HepG2 (cell line): ENCODE measurements at regions not wholly inside any gene's neighbourhood (a gene's known extent, or its start where the extent isn't known, plus 50 kb on each side); places are given as distances from the start of the nearest gene placed in this dataset.

Source experiments
- ATAC-seq: fragments of 200-7000 bp; cut with Tn5 transposase; 3 replicates; pipeline ENCODE4 v1.9.1; 2020; ENCODE audit warnings: mild to moderate bottlenecking, moderate library complexity
- BruUV-seq: library from RNA; stranded (reverse); fragments of 400-500 nt; replicated peaks from 2 replicates; lab custom pipeline; 2021; lab: Mats Ljungman, UMichigan
- CTCF ChIA-PET: fragments of 300-600 bp; formaldehyde crosslinking; extraction: SDS; loops from one replicate; lab custom pipeline; 2021; ENCODE audit warnings: low total read pairs, inconsistent platforms, low intra/inter-chr PET ratio; lab: Yijun Ruan, JAX
- POLR2A ChIA-PET: fragments of 350-600 bp; sonication (Branson Sonifier 250); formaldehyde crosslinking; loops from one replicate; lab custom pipeline; 2020; ENCODE audit warnings: antibody characterized with exemption, inconsistent platforms; lab: Yijun Ruan, JAX
- DNase-seq: peaks from one replicate; pipeline ENCODE4 v3.0.0-alpha.2; 2015; ENCODE audit warnings: low spot score
- FAIRE-seq: peaks from 3 replicates; lab custom pipeline; 2011; peaks lifted over from hg19 to GRCh38; lab: Jason Lieb, UNC
- H2AFZ ChIP-seq: one replicate; pipeline ENCODE4 v1.6.1; 2011; ENCODE audit warnings: low read length, inconsistent platforms
- H3K27ac ChIP-seq: fragments of 300-600 bp; 3 replicates; pipeline ENCODE4 v1.8.0; 2011; ENCODE audit warnings: mixed run types, mild to moderate bottlenecking, mixed read lengths, low read length, inconsistent platforms; ENCODE audit not compliant: insufficient read depth; ENCODE audit errors: extremely low read length
- H3K27me3 ChIP-seq, 2 experiments: fragments of 200-600 bp in 1 of 2; 2 replicates in 1 of 2; 3 replicates in 1 of 2; pipeline versions ENCODE4 v1.6.0 to v1.8.0; 2011; ENCODE audit warnings: low read length in 2 of 2, mild to moderate bottlenecking in 2 of 2, moderate library complexity in 2 of 2, inconsistent platforms in 1 of 2; ENCODE audit not compliant: insufficient read depth in 2 of 2, control insufficient read depth in 1 of 2
- H3K36me3 ChIP-seq, 2 experiments: fragments of 200-600 bp in 1 of 2; replicated peaks in 1 of 2; 2 replicates in 1 of 2; 3 replicates in 1 of 2; pipeline versions ENCODE4 v1.5.1 to v1.8.0; 2011; ENCODE audit warnings: low read length in 2 of 2, inconsistent platforms in 1 of 2; ENCODE audit not compliant: insufficient read depth in 2 of 2, control insufficient read depth in 1 of 2
- H3K4me1 ChIP-seq: 2 replicates; pipeline ENCODE4 v1.5.1; 2012; ENCODE audit warnings: low read length, inconsistent platforms; ENCODE audit not compliant: insufficient read depth
- H3K4me2 ChIP-seq: 2 replicates; pipeline ENCODE4 v1.6.0; 2011; ENCODE audit warnings: low read depth, low read length, inconsistent platforms
- H3K4me3 ChIP-seq, 3 experiments: fragments of 200-600 bp in 1 of 3; sonication (generic), shearing (Covaris generic) in 1 of 3; replicated peaks in 1 of 3; 2 replicates each; pipeline ENCODE4 v1.5.1; 2011 to 2016; ENCODE audit warnings: low read length in 3 of 3, inconsistent platforms in 2 of 3, low read depth in 2 of 3, mild to moderate bottlenecking in 2 of 3, control low read depth in 1 of 3, mixed read lengths in 1 of 3; ENCODE audit not compliant: insufficient read depth in 1 of 3
- H3K79me2 ChIP-seq: one replicate; pipeline ENCODE4 v1.6.1; 2011; ENCODE audit warnings: low read length, inconsistent platforms; ENCODE audit not compliant: insufficient read depth
- H3K9ac ChIP-seq: 2 replicates; pipeline ENCODE4 v1.6.0; 2011; ENCODE audit warnings: mild to moderate bottlenecking, low read depth, low read length, inconsistent platforms; ENCODE audit not compliant: insufficient read depth
- H3K9me3 ChIP-seq: 2 replicates; pipeline ENCODE4 v1.5.1; 2012; ENCODE audit warnings: mild to moderate bottlenecking, low read length
- H4K20me1 ChIP-seq: 2 replicates; pipeline ENCODE4 v1.6.0; 2011; ENCODE audit warnings: inconsistent platforms, mild to moderate bottlenecking, low read length, moderate library complexity; ENCODE audit not compliant: insufficient read depth
- AHDC1 ChIP-seq: sonication (generic); formaldehyde crosslinking; IDR thresholded peaks from 2 replicates; pipeline ENCODE4 v1.5.1; 2020; ENCODE audit warnings: mild to moderate bottlenecking, missing genetic modification reagents, borderline replicate concordance
- ARID2 ChIP-seq: sonication (generic); formaldehyde crosslinking; IDR thresholded peaks from 2 replicates; pipeline ENCODE4 v1.8.1; 2022; ENCODE audit warnings: mild to moderate bottlenecking, missing genetic modification reagents, borderline replicate concordance
- GFI1 ChIP-seq: sonication (generic); formaldehyde crosslinking; IDR thresholded peaks from 2 replicates; pipeline ENCODE4 v1.5.0; 2020; ENCODE audit warnings: missing genetic modification reagents, mild to moderate bottlenecking, borderline replicate concordance
- GPN1 ChIP-seq: sonication (generic); formaldehyde crosslinking; IDR thresholded peaks from 2 replicates; pipeline ENCODE4 v1.5.1; 2020; ENCODE audit warnings: missing genetic modification reagents, borderline replicate concordance
- RNF2 ChIP-seq: fragments of 450-650 bp; conservative IDR thresholded peaks from 2 replicates; pipeline ENCODE4 v1.6.1; 2016; ENCODE audit warnings: low read depth
- RNF219 ChIP-seq: sonication (generic); formaldehyde crosslinking; IDR thresholded peaks from 2 replicates; pipeline ENCODE4 v1.5.0; 2020; ENCODE audit warnings: mild to moderate bottlenecking, missing genetic modification reagents
- SOX5 ChIP-seq: IDR thresholded peaks from 2 replicates; pipeline ENCODE4 v1.6.1; 2016; ENCODE audit warnings: borderline replicate concordance
- STAT5B ChIP-seq: sonication (generic); formaldehyde crosslinking; IDR thresholded peaks from 2 replicates; pipeline ENCODE4 v1.4.0; 2020; ENCODE audit warnings: missing genetic modification reagents
- XRCC5 ChIP-seq: fragments of 200-400 bp; formaldehyde crosslinking; optimal IDR thresholded peaks from 2 replicates; pipeline ENCODE3; 2017; ENCODE audit warnings: mild to moderate bottlenecking, low read length
- ZNF230 ChIP-seq: sonication (generic); formaldehyde crosslinking; IDR thresholded peaks from 2 replicates; pipeline ENCODE4 v1.4.0; 2020; ENCODE audit warnings: mild to moderate bottlenecking, missing genetic modification reagents
- WGBS: methylation state at CpG from one replicate; pipeline ENCODE4 v1.1.6; 2017; ENCODE audit warnings: low lambda C conversion rate; 5-methylcytosine and 5-hydroxymethylcytosine counted together
- in situ Hi-C: cut with HindIII; loops from 2 replicates; pipeline ENCODE4 v1.10.0; 2017; ENCODE audit warnings: low pct_unique_long_range_greater_than_20kb; ENCODE audit not compliant: extremely low pct_ligation_motif_present
- intact Hi-C: fragments of 100-400 bp; cut with micrococcal nuclease; formaldehyde crosslinking; loops from one replicate; pipeline ENCODE4 v1.10.0; 2022; ENCODE audit not compliant: unreplicated experiment

- Histone ChIP-seq H3K36me3 (no peaks in the 10 kb centered on the region), H3K4me3 (no peak overlapping the region), H4K20me1 (no peaks in the 10 kb centered on the region), H3K27ac (no peak overlapping the region), H3K27me3 (no peaks in the 10 kb centered on the region), H3K79me2 (no peaks in the 10 kb centered on the region), H2AFZ (no peak overlapping the region)
- DNase-seq, result no peak
- WGBS, result 32% methylated on average over 7 of the region's 7 CpGs
- TF ChIP-seq XRCC5 (no peak), RNF2 (no peak), SOX5 (CRISPR knock-in tag) (no peak), GFI1 (CRISPR knock-in tag) (no peak), STAT5B (CRISPR knock-in tag) (no peak), RNF219 (CRISPR knock-in tag) (no peak), ZNF230 (CRISPR knock-in tag) (no peak), ARID2 (no peak), AHDC1 (CRISPR knock-in tag) (no peak), GPN1 (CRISPR knock-in tag) (no peak)
- TF ChIP-seq, all 625 proteins: peak for 0
- H3K4me2 ChIP-seq, result no peak overlapping the region
- no peaks in the 10 kb centered on the region for H3K9me3 ChIP-seq
- no peak for FAIRE-seq
- CTCF ChIA-PET, result no interaction called here
- POLR2A ChIA-PET, result no interaction called here
- H3K9ac ChIP-seq, result no peak overlapping the region
- in situ Hi-C loops, result no loop called here
- intact Hi-C loops, result no loop called here
- no TSS peak for BruUV-seq
- no peak for ATAC-seq
- no peaks in the 10 kb centered on the region for H3K4me1 ChIP-seq
These were observed 733.8 kb upstream of the FANCL start for GRCh38 chr2:58974881-58975280.
